NCI-H146 treated with DMSO at 0.1 percent for 48 hours (cell line): ENCODE measurements at regions not wholly inside any gene's neighbourhood (a gene's known extent, or its start where the extent isn't known, plus 50 kb on each side); places are given as distances from the start of the nearest gene placed in this dataset.
"Not testable (repeated sequence)": the region's sequence is repeated elsewhere in the genome, so short reads cannot be mapped to it uniquely, and the experiment has no call there.

Experiments
- DNase-seq: peaks from one replicate; lab custom pipeline; 2025; ENCODE audit not compliant: unreplicated experiment; lab: John Stamatoyannopoulos, UW

DNA sequence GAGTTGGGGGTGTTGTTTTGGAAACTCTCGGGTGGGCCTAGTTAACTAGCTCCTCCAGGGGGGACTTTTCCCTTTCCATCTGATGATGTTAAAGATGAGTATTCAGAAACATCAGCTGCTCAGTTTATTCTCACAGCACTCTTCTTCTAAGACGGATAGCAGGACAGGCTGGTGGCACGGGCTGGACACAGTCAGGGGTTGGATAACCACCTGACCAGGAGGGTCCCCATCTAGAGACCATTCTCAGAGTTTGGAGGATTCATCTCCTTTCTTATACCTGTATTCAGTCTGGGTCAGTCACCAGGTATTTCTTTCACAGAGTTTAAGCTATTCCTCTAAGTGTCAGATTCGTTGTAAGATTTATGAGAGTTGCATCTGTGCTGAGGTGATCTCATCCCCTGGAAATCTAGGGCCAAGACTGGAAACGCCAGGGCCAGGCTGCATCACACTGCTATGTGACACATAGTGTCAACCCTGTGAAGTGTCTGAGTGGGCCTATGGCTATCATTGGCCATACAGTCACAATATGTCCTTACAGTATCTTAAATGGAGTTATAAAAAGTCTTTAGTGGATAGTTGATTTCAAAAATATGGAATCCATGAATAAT, 111.7 kb downstream of the FAM50B start:
- no peak for DNase-seq

DNA sequence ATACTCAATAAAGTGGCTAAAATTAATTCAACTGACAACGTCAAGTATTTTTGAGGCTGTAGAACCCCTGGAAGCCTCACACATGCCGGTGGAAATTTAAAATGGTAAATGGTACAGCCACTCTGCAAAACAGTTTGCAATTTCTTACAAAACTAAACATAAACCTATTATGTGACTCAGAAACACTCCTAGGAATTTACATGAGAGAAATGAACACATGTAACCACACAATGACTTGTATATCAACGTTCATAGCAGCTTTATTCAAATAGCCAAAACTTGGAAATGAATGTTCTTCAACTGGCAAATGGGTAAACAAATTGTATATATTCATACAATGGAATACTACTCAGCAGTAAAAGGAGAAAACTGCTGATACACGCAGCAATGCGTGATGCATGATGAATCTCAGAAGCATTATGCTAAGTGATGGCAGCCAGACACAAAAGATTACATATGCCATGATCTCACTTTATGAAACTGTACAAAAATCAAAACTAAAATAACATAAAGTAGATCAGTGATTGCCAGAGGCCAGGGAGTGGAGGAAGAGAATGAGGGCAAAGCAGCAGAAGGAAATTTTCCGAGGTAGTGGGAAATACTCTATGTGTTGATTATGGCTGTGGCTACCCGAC, 112.5 kb downstream of the FAM50B start:
- no peak for DNase-seq

DNA sequence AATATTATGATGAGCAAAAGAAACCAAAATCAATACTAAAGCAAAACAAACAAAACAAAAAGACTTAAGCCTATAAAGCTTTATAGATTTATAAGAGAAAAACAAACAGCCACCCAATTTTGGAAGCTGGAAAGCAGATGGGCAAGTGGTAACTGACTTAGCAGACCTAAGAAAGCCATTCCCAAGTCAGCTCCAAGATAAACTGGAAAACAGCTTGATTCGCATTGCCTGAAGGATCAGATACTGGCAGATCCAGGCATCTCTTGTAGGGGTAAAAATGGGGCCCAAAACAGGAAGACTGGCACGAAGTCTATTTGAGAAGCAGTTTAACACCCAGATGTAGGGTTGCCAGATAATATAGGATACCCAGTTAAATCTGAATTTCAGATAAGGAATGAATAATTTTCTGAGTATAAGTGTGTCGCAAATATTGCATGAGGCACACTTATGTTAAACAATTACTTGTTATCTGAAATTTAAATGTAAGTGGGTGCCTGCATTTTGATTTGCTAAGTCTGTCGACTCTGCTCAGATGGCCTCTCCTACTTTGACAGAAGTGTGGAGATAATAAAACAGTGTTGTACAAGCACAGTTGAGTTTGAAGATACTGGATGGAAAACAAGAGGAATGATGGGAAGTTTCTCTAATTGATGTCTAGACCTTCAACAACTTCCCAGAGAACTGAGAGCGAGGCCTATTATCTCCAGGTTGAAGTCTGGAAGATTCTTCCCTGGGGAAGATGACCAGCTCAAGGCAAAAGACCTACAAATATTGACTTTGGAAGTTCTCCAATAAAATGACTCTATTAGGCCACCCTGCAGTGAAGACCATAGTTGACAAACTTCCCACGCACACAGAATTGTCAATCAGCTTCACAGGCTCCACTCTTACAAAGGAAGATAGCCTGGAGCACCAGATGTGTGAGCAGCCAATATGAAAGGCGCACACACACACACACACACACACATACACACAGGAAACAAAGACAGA, 113.4 kb downstream of the FAM50B start:
- peak; percentile 19 for DNase-seq

DNA sequence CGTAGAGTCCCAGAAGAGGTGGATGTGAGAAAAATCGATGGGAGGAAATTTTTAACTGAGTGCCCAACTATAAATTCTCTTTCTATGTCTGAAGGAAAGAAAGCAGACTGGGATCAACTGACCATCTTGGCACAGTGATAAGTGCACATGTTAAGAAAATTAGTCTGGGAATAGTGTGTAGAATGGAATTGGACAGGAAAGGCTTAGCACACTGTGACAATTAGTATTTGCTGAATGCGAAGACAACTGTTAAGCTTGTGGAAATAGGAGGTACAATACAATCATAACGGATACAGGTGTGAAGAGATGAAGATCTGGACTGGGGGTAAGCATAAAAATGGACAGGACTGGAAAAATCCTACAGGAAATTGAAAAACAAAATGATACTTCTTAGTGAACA, 114.3 kb downstream of the FAM50B start:
- DNase-seq: no peak

DNA sequence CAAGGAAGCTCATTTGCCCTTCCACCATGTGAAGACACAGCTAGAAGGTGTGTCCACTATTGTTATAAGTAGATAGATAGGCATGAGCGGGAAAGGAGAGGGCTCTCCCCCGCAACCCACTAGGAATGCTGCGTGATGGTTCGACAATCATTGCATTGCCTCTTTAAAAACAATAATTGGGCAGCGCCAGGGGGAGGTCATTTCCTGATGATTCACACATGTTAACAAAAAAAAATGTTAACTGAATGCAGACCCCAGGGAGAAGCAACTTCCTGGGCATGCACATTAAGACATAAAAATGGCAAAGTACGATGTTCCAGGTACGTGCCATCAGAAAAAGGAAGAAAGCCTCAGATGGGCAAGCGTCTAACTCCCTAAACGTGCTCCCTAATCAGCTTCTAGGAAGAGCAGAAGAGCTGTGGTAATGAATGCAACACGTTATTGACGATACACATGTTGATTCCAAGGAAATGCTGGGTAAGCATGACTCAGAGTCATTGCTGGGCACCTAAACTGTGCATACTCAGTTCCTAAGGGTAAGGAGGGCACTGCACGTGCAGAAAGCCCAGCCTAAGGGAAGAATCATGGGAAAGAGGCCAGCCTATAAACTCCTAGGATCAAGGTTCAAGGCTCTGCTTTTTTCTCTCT, 113.7 kb downstream of the FAM217A start:
- DNase-seq: no peak

DNA sequence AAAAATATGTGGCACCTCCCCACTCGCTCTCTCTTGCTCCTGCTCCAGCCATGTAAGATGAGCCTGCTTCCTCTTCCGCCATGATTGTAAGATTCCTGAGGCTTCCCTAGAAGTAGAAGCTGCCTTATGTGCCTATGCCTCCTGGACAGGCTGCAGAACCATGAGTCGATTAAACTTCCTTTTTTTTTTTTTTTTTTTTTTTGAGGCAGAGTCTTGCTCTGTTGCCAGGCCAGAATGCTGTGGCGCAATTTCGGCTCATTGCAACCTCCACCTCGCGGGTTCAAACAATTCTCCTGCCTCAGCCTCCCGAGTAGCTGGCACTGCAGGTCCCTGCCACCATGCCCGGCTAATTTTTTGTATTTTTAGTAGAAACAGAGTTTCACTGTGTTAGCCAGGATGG, 112.5 kb downstream of the FAM217A start:
- DNase-seq: no peak

DNA sequence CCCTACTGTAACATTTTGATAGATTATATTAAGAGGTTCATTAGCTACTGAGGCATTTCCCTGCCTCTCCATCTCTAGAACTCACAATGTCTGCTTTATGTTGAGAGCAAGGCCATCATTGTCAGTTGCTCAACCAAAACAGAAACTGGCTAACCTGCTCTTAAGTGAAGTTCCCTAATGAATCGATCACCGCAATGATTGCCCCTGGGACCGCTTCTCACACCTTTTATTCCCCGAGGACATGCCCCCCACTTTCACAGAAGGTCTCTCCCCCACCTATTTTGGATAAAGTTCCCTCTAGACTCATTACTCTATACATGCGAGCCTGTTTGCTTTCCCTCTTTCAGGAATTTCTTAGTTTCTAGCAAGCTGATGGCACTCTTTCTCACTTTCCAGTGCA, 108.8 kb downstream of the FAM217A start:
- DNase-seq: no peak

DNA sequence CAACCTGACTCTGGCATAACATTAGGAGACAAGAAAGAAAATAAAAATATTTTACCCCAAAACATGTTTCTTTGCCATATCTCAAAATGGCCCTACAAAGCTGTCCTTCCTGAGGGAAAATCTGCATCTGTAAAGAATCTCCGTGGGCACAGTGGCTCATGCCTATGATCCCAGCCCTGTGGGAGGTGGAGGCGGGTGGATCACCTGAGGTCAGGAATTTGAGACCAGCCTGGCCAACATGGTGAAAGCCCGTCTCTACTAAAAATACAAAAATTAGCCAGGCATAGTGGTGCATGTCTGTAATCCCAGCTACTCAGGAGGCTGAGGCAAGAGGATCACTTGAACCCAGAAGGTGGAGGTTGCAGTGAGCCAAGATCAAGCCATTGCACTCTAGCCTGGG, 105.8 kb downstream of the FAM217A start:
- not testable (repeated sequence) for DNase-seq

DNA sequence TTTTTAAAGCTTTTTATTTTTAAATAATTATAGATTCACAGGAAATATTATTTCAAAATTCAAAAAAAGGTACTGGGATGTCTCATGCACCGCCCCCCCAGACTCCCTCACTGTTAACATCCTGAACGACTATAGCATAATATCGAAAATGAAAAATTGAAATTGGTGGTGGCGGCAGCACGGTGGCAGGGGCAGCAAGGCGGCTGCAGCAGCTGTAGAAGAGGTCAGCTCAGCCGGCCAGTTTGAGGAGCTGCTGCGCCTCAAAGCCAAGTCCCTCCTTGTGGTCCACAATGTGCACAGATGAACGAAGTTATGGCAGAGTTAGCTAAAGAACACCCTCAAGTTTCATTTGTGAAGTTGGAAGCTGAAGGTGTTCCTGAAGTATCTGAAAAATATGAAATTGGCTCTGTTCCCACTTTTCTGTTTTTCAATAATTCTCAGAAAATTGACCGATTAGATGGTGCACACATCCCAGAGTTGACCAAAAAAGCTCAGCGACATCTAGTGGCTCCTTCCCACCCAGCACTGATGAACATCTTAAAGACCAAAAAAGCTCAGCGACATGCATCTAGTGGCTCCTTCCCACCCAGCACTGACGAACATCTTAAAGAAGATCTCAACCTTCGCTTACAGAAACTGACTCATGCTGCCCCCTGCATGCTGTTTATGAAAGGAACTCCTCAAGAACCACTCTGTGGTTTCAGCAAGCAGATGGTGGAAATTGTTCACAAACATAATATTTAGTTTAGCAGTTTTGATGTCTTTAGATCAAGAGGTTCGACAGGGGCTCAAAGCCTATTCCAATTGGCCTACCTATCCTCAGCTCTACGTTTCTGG, 100.8 kb downstream of the FAM217A start:
- DNase-seq: no peak

DNA sequence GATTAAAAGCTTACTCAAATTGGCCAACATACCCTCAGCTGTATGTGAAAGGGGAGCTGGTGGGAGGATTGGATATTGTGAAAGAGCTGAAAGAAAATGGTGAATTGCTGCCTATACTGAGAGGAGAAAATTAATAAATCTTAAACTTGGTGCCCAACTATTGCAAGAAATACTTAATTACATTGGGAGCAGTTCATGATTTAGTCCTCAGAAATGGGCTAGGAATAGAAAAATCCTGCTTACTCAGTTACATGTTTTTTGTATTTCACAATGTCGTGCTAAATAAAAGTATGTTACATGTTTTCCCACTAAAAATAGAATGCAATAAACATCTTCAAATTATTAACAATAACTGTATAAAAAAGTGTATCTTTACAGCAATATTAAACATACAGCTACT, 100.0 kb downstream of the FAM217A start:
- DNase-seq: not testable (repeated sequence)

DNA sequence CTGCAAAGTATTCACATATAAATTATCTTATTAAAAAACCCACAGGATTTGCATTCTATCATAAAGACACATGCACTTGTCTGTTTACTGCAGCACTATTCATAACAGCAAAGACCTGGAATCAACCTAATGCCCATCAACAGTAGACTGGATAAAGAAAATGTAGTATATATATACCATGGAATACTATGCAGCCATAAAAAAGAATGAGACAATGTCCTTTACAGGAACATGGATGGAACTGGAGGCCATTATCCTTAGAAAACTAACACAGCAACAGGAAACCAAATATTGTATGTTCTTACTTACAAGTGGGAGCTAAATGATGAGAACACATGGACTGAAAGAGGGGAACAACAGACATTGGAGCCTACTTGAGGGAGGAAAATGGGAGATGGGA, 97.0 kb downstream of the FAM217A start:
- DNase-seq: no peak

DNA sequence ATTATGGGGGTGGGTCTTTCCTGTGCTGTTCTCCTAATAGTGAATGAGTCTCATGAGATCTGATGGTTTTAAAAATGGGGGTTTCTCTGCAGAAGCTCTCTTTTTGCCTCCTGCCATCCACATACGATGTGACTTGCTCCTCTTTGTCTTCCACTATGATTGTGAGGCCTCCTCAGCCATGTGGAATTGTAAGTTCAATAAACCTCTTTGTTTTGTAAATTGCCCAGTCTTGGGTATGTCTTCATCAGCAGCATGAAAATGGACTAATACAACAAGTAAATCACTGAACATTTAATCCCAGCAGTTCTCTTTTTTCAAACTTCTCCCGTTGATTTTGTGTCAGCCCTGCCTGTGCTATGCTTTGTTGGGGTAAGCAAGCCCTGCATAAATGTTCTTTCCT, 95.2 kb downstream of the FAM217A start:
- no peak for DNase-seq

DNA sequence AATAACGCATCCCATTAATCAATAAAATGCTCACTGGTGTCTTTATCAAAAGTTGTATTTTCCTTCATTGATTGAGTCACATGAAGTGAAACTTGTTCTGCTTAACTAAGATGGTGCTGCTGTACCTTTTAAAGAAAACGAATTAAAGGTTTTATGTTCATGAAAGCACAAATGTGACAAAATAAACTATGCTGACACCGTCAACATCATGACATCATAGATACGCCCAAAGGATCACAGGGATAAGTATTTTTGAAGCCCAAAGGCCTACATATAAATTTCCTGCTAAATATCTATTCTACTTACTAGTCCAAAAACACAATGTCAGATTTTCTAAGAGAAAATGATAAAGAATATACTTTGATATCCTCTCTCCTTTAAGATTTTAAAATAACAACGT, 94.4 kb downstream of the FAM217A start:
- no peak for DNase-seq

DNA sequence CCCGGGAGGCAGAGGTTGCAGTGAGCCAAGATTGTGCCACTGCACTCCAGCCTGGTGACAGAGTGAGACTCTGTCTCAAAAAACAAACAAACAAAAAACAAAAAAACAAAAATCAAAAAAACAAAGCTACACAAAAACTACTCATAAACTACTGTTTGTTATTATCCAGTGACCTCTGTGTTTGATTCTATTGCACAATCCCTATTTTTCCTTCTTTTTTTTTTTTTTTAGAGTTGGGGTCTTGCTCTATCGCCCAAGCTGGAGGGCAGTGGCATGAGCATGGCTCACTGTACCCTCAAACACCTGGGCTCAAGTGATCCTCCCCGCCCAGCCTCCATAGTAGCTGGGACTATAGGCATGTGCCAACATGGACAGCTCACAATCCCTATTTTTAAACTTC, 92.7 kb downstream of the FAM217A start:
- DNase-seq: no peak

DNA sequence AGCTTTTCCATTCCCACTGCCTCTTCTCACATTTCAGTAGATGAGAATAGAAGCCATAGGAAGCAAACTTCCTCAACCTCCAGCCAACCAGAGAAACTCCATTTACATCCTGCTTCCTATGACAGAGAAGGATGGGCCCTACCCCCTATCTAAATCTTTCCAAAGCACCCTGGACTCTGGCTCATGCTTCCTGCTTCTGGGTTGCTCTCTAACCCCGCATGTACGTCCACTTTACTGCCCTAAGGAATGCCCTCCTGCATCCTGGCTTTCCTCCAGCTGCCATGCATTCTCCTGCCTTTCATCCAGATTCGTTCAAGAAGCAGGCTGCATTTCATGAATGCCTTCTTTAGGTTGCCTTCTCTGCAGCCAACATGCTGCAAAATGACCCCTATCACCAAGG, 91.9 kb downstream of the FAM217A start:
- no peak for DNase-seq

DNA sequence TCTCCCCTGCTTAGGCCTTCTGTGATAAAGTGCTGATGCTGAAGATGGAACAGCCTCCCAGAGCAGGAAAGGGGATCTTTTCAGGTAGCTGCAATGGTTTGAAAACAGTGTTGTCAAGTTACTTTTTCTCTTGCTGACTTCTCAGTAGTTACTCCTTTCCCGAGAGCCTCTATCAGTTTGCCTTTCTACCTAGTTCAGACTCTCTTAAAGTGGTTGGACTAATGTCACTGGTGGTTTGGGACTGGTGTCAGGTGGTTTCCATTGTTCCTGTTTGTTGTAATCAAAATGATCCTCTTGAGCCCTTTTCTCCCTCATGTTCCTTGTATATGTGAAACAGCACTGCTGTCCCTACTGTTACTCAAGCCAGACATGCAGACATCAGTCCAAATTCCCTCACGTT, 91.4 kb downstream of the FAM217A start:
- DNase-seq: no peak

DNA sequence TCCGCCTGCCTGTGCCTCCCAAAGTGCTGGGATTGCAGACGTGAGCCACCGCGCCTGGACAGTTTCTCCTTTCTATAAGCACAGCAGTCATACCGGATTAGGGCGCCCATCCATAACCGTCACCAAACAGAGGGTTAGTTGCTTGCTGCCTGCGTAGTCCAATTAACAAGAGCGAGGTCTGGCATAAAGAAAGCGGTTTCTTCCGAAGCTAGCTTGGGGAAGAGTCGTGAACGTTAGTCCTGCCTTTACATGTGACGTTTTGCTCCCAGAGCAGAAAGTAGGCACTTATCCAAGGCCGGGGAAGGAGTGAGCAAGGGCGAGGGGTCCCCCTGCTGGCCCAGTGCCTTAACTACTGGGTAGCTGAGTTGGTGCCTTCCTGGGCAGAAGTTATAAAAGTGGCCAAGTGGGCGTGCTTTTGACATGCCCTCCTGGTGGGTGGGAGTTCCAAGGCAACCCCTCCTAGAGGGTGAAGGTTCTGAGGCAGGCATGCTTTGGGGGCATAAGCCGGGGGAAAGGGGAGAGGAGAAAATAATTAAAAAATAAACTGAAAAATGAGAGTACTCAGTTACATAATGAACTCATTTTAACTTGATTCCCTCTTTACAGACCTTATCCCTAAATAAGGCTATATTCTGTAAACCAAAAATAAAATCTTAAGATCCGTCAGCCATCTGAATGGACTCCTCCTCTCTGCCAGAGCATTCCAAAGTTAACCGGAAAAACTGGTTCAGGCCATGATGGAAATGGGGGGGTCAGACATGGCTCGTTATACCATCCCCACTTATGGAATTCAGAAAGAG, 88.0 kb downstream of the FAM217A start:
- DNase-seq: peak; percentile 20

DNA sequence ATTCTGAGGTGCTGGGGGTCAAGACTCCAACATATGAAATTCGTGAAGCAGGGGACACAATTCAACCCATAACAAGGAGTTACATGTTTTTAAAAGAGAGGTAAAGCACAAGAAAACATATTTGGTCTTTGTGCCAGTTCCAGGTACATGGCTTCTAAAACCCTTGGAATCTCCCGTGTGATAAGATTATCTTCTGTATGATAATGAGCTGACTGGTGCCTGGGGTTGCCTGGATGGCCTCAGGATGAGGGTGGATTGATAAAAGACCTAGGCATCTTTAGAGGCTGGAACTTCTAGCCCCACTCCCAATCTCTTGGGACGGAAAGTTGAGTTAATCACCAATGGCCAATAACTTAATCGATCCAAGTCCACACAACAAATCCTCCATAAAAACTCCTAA, 87.0 kb downstream of the FAM217A start:
- DNase-seq: no peak

DNA sequence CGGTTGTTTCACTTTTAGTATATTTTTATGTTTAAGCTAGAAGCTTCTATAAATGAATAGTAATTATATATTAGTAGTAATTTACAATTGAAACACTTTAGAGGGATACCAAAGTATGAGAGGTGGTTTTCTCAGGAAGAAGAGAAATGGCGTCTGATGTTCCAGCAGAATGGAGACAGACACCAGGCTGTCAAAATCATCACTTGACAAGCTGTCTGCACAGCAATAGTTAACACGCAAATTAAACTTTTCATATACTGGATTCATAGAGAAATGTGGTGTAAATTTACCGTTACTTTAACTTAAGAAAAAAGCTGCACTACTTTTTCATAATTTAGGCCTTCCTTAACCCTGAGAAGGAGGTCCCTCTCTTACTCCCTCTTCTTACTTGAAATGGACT, 82.6 kb downstream of the FAM217A start:
- no peak for DNase-seq
